HG02610 (cell line): ENCODE measurements at regions not wholly inside any gene's neighbourhood (a gene's known extent, or its start where the extent isn't known, plus 50 kb on each side); places are given as distances from the start of the nearest gene placed in this dataset.

Source experiments
- ATAC-seq: cut with Tn5 transposase; IDR thresholded peaks from one replicate; pipeline ENCODE4 v1.9.1; 2021; ENCODE audit warnings: mild to moderate bottlenecking, moderate library complexity; ENCODE audit not compliant: unreplicated experiment

GRCh38 chr4:28354880-28355656 is 1494.4 kb downstream of the STIM2 start:
- ATAC-seq = no peak

- ATAC-seq = no peak
Measured at GRCh38 chr4:28357990-28358389, 1497.3 kb downstream of the STIM2 start.

- no peak for ATAC-seq
Measured at GRCh38 chr4:28358606-28359005, 1498.0 kb downstream of the STIM2 start.

GRCh38 chr4:28360681-28361080 is 1500.0 kb downstream of the STIM2 start:
- no peak for ATAC-seq

- ATAC-seq = no peak
Measured at GRCh38 chr4:28362169-28362568, 1501.5 kb downstream of the STIM2 start.

GRCh38 chr4:28369499-28369898 is 1508.9 kb downstream of the STIM2 start:
- no peak for ATAC-seq

- no peak for ATAC-seq
Measured at GRCh38 chr4:28373191-28373590, 1512.5 kb downstream of the STIM2 start.

GRCh38 chr4:28373601-28374000 is 1513.0 kb downstream of the STIM2 start:
- ATAC-seq = no peak

- no peak for ATAC-seq
Measured at GRCh38 chr4:28378109-28378830, 1517.6 kb downstream of the STIM2 start.

- ATAC-seq = no peak
Measured at GRCh38 chr4:28385801-28386200, 1525.2 kb downstream of the STIM2 start.

GRCh38 chr4:28386776-28387175 is 1526.1 kb downstream of the STIM2 start:
- no peak for ATAC-seq

- no peak for ATAC-seq
Measured at GRCh38 chr4:28388471-28388870, 1527.8 kb downstream of the STIM2 start.

- ATAC-seq = no peak
Measured at GRCh38 chr4:28391877-28392276, 1531.2 kb downstream of the STIM2 start.

- ATAC-seq = no peak
Measured at GRCh38 chr4:28402751-28403150, 1542.1 kb downstream of the STIM2 start.

GRCh38 chr4:28421221-28421620 is 1560.6 kb downstream of the STIM2 start:
- ATAC-seq = no peak

GRCh38 chr4:28426251-28426650 is 1565.6 kb downstream of the STIM2 start:
- ATAC-seq = no peak

GRCh38 chr4:28427306-28428085 is 1566.9 kb downstream of the STIM2 start:
- no peak for ATAC-seq

- ATAC-seq = no peak
Measured at GRCh38 chr4:28432348-28433025, 1571.8 kb downstream of the STIM2 start.

GRCh38 chr4:28435314-28435713 is 1574.7 kb downstream of the STIM2 start:
- no peak for ATAC-seq

GRCh38 chr4:28436191-28437080 is 1575.8 kb downstream of the STIM2 start:
- no peak for ATAC-seq
